ENCODE measurements at regions not wholly inside any gene's neighbourhood (a gene's known extent, or its start where the extent isn't known, plus 50 kb on each side); places are given as distances from the start of the nearest gene placed in this dataset.
"Not testable (repeated sequence)": the region's sequence is repeated elsewhere in the genome, so short reads cannot be mapped to it uniquely, and the experiment has no call there.

- Histone ChIP-seq H3K27me3 (replicated peaks in 1 of 7) (no peaks in the 10 kb centered on the region), H3K9me3 (peaks cover 0 to 6% (median 0%) of the 10 kb centered on the region in 8 donors), H3K36me3 (no peaks in the 10 kb centered on the region), H3K4me3 (no peak overlapping the region), H3K4me1 (no peaks in the 10 kb centered on the region), H3K27ac (no peak overlapping the region)
- WGBS, 5 donors = 0 to 20% (median 12%) methylated on average over 1 of the region's 1 CpG
- TF ChIP-seq POLR2AphosphoS5 (IDR thresholded peaks at IDR 0.05) (no peak), POLR2A (IDR thresholded peaks at IDR 0.05) (no peak), CTCF (IDR thresholded peaks at IDR 0.05 in 8 of 11, conservative IDR thresholded peaks at IDR 0.05 in 3 of 11) (no peak)
- intact Hi-C loops (cut with DNase I; ENCODE audit: low total_unique reads) = no loop called here
- DNase-seq = no peak
Measured at GRCh38 chr1:188652678-188653077, 1823.9 kb downstream of the PLA2G4A start.

DNA sequence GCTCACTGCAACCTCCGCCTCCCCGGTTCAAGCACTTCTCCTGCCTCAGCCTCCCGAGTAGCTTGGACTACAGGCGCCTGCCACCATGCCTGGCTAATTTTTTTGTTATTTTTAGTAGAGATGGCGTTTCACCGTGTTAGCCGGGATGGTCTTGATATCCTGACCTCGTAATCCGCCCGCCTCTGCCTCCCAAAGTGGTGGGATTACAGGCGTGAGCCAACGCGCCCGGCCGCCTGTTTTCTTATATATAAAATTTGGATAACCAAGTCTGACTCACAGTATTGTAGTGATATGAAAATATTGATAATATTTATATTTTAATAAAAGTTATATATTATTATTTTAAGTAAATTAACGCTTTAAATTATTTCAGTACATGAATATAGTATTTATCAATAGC lies 1821.7 kb downstream of the BRINP3 start:
- DNase-seq; H3K4me1 ChIP-seq; intact Hi-C loops (cut with DNase I; ENCODE audit: low total_unique reads); H3K9me3 ChIP-seq; H3K27me3 ChIP-seq (replicated peaks in 1 of 7); H3K4me3 ChIP-seq; H3K27ac ChIP-seq; H3K36me3 ChIP-seq: not testable (repeated sequence)
- WGBS, 5 donors = 91 to 95% (median 94%) methylated on average over 16 of the region's 16 CpGs

DNA sequence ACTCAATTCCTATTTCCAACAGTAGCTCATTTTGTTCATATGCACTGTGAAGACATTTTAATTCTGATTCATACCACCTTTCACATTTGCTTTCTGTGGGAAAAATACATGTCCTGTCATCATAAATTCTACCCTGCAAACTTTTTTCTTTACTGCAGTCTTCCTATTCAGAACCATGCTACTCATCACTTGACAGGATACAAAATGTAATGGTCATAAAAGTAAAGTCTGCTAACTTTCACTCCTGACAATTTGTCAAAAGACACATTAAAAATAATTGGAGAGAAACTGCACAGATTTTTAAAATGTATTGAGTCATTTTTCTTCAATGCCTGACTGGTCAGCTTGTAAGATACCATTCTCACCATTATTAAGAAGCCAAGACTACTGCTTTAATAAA lies 1817.1 kb downstream of the BRINP3 start:
- no peaks in the 10 kb centered on the region for H3K9me3 ChIP-seq
- no peak for DNase-seq
- no peak for TF ChIP-seq CTCF (IDR thresholded peaks at IDR 0.05 in 8 of 11, conservative IDR thresholded peaks at IDR 0.05 in 3 of 11)
- TF ChIP-seq POLR2A (IDR thresholded peaks at IDR 0.05) = no peak
- TF ChIP-seq POLR2AphosphoS5 (IDR thresholded peaks at IDR 0.05) = no peak
- H3K27ac ChIP-seq = no peak overlapping the region
- H3K4me3 ChIP-seq = no peak overlapping the region
- intact Hi-C loops (cut with DNase I; ENCODE audit: low total_unique reads) = no loop called here
- H3K27me3 ChIP-seq (replicated peaks in 1 of 7) = no peaks in the 10 kb centered on the region
- H3K36me3 ChIP-seq = no peaks in the 10 kb centered on the region
- H3K4me1 ChIP-seq = no peaks in the 10 kb centered on the region

DNA sequence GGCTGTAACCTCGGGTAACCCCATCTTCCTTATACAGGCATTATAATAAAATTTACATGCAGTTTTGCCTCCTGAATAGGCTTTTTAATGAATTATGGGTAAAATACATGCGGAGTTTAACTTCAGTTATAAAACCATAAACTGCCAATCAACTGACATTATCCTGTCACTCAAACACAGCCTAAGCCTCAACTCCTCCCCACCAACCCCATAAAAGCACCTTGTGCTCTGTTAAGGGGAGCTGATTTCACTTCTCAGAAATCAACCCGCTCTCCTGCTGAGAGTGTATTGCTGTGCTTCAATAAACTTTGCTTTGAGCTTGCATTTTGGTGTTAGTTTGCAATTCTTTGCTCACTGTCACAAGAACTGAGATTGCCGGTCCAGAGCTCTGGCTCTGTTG lies 1812.2 kb downstream of the BRINP3 start:
- Histone ChIP-seq H3K4me1 (no peaks in the 10 kb centered on the region), H3K27me3 (replicated peaks in 1 of 7) (no peaks in the 10 kb centered on the region), H3K36me3 (no peaks in the 10 kb centered on the region), H3K4me3 (no peak overlapping the region), H3K27ac (no peak overlapping the region), H3K9me3 (peaks cover 0 to 21% (median 2%) of the 10 kb centered on the region in 8 donors)
- WGBS, 5 donors = 59 to 86% (median 68%) methylated on average over 4 of the region's 4 CpGs
- no peak for DNase-seq
- TF ChIP-seq POLR2A (IDR thresholded peaks at IDR 0.05) (no peak), CTCF (IDR thresholded peaks at IDR 0.05 in 8 of 11, conservative IDR thresholded peaks at IDR 0.05 in 3 of 11) (no peak), POLR2AphosphoS5 (IDR thresholded peaks at IDR 0.05) (no peak)
- intact Hi-C loops (cut with DNase I; ENCODE audit: low total_unique reads) = no loop called here

GRCh38 chr1:188668083-188668482 lies 1809.6 kb downstream of the BRINP3 start:
- DNase-seq = no peak
- WGBS, 5 donors = 83 to 95% (median 87%) methylated on average over 2 of the region's 2 CpGs
- intact Hi-C loops (cut with DNase I; ENCODE audit: low total_unique reads) = no loop called here
- H3K27ac ChIP-seq = no peak overlapping the region
- no peak for TF ChIP-seq CTCF (IDR thresholded peaks at IDR 0.05 in 8 of 11, conservative IDR thresholded peaks at IDR 0.05 in 3 of 11)
- no peak for TF ChIP-seq POLR2AphosphoS5 (IDR thresholded peaks at IDR 0.05)
- no peak for TF ChIP-seq POLR2A (IDR thresholded peaks at IDR 0.05)
- H3K4me1 ChIP-seq = no peaks in the 10 kb centered on the region
- peaks cover 0 to 24% (median 3%) of the 10 kb centered on the region in 8 donors for H3K9me3 ChIP-seq
- H3K4me3 ChIP-seq = no peak overlapping the region
- no peaks in the 10 kb centered on the region for H3K36me3 ChIP-seq
- no peaks in the 10 kb centered on the region for H3K27me3 ChIP-seq (replicated peaks in 1 of 7)
